GM23338 (cell line): ENCODE measurements at regions not wholly inside any gene's neighbourhood (a gene's known extent, or its start where the extent isn't known, plus 50 kb on each side); places are given as distances from the start of the nearest gene placed in this dataset.

Experiments
- CREB1 ChIP-seq: fragments of 250-450 bp; sonication (Bioruptor Pico); IDR thresholded peaks from 2 replicates; pipeline ENCODE4 v1.5.0; 2020; ENCODE audit warnings: low read depth, mild to moderate bottlenecking, moderate library complexity
- EZH2 ChIP-seq: fragments of 200-600 bp; sonication (generic); IDR thresholded peaks from one replicate; pipeline ENCODE4 v1.8.0; 2017; ENCODE audit warnings: antibody characterized with exemption, mild to moderate bottlenecking, low read depth; ENCODE audit not compliant: unreplicated experiment
- EZH2phosphoT487 ChIP-seq: fragments of 200-600 bp; sonication (generic); IDR thresholded peaks from one replicate; pipeline ENCODE4 v1.8.1; 2018; ENCODE audit warnings: antibody characterized with exemption; ENCODE audit not compliant: unreplicated experiment
- NANOG ChIP-seq: IDR thresholded peaks from 2 replicates; pipeline ENCODE4 v1.6.1; 2016; ENCODE audit warnings: antibody characterized with exemption, borderline replicate concordance
- POLR2AphosphoS5 ChIP-seq: IDR thresholded peaks from 2 replicates; pipeline ENCODE4 v1.6.1; 2016; ENCODE audit warnings: antibody characterized with exemption, low read depth
- STAT1 ChIP-seq: IDR thresholded peaks from one replicate; pipeline ENCODE4 v1.6.1; 2016; ENCODE audit warnings: antibody characterized with exemption; ENCODE audit not compliant: unreplicated experiment
- TF ChIP-seq, protein P1 (sequence below), 2 experiments: fragments of 200-600 bp in 1 of 2; sonication (generic) in 1 of 2; conservative IDR thresholded peaks; 2 replicates each; pipeline versions ENCODE4 v1.5.1 to v1.6.1; 2016 to 2017; ENCODE audit warnings: antibody characterized with exemption in 2 of 2, low read depth in 2 of 2, mild to moderate bottlenecking in 2 of 2, moderate library complexity in 1 of 2
- TF ChIP-seq, protein P2 (sequence below): IDR thresholded peaks from one replicate; pipeline ENCODE4 v1.6.1; 2018; ENCODE audit warnings: antibody characterized with exemption; ENCODE audit not compliant: unreplicated experiment
- TF ChIP-seq, protein P3 (sequence below): IDR thresholded peaks from 2 replicates; pipeline ENCODE4 v1.6.1; 2016; ENCODE audit warnings: antibody characterized with exemption

DNA sequence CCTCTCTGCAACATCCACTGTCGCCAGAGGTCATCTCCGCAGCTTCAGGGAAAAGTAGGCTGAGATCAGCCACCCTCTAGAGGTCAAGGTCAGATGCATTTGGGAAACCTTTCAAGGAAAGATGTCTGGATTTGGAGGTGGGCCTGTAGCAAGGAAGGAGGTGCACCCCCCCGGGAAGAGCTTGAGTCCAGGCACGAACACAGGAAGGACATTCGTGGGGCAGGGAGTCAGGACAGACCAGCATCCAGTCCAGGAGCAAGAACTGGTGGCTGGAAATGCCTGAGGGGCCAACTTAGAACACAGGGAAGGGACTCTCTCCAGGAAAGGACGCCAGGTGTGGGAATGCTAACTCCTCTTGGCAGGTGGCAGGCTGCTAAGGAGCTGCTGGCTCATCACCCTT, 614.1 kb upstream of the MGMT start:
- TF ChIP-seq, protein P1, sequence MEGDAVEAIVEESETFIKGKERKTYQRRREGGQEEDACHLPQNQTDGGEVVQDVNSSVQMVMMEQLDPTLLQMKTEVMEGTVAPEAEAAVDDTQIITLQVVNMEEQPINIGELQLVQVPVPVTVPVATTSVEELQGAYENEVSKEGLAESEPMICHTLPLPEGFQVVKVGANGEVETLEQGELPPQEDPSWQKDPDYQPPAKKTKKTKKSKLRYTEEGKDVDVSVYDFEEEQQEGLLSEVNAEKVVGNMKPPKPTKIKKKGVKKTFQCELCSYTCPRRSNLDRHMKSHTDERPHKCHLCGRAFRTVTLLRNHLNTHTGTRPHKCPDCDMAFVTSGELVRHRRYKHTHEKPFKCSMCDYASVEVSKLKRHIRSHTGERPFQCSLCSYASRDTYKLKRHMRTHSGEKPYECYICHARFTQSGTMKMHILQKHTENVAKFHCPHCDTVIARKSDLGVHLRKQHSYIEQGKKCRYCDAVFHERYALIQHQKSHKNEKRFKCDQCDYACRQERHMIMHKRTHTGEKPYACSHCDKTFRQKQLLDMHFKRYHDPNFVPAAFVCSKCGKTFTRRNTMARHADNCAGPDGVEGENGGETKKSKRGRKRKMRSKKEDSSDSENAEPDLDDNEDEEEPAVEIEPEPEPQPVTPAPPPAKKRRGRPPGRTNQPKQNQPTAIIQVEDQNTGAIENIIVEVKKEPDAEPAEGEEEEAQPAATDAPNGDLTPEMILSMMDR (conservative IDR thresholded peaks at IDR 0.05; ENCODE audit: low read depth in 2 of 2) = no peak
- no peak for TF ChIP-seq EZH2
- no peak for TF ChIP-seq POLR2AphosphoS5
- no peak for TF ChIP-seq CREB1
- TF ChIP-seq STAT1 = no peak
- TF ChIP-seq EZH2phosphoT487 = no peak
- no peak for TF ChIP-seq NANOG
- TF ChIP-seq, protein P2, sequence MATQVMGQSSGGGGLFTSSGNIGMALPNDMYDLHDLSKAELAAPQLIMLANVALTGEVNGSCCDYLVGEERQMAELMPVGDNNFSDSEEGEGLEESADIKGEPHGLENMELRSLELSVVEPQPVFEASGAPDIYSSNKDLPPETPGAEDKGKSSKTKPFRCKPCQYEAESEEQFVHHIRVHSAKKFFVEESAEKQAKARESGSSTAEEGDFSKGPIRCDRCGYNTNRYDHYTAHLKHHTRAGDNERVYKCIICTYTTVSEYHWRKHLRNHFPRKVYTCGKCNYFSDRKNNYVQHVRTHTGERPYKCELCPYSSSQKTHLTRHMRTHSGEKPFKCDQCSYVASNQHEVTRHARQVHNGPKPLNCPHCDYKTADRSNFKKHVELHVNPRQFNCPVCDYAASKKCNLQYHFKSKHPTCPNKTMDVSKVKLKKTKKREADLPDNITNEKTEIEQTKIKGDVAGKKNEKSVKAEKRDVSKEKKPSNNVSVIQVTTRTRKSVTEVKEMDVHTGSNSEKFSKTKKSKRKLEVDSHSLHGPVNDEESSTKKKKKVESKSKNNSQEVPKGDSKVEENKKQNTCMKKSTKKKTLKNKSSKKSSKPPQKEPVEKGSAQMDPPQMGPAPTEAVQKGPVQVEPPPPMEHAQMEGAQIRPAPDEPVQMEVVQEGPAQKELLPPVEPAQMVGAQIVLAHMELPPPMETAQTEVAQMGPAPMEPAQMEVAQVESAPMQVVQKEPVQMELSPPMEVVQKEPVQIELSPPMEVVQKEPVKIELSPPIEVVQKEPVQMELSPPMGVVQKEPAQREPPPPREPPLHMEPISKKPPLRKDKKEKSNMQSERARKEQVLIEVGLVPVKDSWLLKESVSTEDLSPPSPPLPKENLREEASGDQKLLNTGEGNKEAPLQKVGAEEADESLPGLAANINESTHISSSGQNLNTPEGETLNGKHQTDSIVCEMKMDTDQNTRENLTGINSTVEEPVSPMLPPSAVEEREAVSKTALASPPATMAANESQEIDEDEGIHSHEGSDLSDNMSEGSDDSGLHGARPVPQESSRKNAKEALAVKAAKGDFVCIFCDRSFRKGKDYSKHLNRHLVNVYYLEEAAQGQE = no peak
- TF ChIP-seq, protein P3, sequence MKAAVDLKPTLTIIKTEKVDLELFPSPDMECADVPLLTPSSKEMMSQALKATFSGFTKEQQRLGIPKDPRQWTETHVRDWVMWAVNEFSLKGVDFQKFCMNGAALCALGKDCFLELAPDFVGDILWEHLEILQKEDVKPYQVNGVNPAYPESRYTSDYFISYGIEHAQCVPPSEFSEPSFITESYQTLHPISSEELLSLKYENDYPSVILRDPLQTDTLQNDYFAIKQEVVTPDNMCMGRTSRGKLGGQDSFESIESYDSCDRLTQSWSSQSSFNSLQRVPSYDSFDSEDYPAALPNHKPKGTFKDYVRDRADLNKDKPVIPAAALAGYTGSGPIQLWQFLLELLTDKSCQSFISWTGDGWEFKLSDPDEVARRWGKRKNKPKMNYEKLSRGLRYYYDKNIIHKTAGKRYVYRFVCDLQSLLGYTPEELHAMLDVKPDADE = no peak
